Fibroblast of the conjunctiva (primary cell): ENCODE measurements at regions not wholly inside any gene's neighbourhood (a gene's known extent, or its start where the extent isn't known, plus 50 kb on each side); places are given as distances from the start of the nearest gene placed in this dataset.
"Not testable (repeated sequence)": the region's sequence is repeated elsewhere in the genome, so short reads cannot be mapped to it uniquely, and the experiment has no call there.

ENCODE experiments used
- DNase-seq: peaks from one replicate; pipeline ENCODE4 v3.0.0-alpha.2; 2010; ENCODE audit warnings: low read depth

- DNase-seq: no peak
These were observed 79.3 kb upstream of the NANOS1 start for GRCh38 chr10:118950190-118950680.

GRCh38 chr10:118950997-118951637 is 78.4 kb upstream of the NANOS1 start:
- DNase-seq: no peak

GRCh38 chr10:118952493-118953295 is 76.8 kb upstream of the NANOS1 start:
- no peak for DNase-seq

- DNase-seq: no peak
These were observed 75.7 kb upstream of the NANOS1 start for GRCh38 chr10:118953598-118954393.

DNA sequence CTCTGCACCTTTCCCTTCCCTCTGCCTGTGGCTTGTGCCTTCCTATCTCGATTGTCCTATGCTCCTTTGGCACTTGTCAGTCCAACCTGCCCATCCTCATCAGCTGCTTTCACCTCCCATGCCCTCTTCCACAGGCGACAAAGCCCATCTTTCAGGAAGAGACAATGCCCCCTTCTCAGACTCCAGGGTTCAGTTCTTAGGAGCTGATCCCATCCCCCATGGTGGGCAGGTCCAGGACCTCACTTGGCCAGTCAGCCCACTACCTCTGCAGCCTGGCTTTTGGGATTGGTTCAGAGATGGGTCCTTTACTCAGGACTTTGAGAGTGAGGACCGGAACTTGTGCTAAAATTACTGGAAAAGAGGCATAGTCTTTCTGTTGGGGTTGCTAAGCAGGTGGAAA is 74.0 kb upstream of the NANOS1 start:
- no peak for DNase-seq

DNA sequence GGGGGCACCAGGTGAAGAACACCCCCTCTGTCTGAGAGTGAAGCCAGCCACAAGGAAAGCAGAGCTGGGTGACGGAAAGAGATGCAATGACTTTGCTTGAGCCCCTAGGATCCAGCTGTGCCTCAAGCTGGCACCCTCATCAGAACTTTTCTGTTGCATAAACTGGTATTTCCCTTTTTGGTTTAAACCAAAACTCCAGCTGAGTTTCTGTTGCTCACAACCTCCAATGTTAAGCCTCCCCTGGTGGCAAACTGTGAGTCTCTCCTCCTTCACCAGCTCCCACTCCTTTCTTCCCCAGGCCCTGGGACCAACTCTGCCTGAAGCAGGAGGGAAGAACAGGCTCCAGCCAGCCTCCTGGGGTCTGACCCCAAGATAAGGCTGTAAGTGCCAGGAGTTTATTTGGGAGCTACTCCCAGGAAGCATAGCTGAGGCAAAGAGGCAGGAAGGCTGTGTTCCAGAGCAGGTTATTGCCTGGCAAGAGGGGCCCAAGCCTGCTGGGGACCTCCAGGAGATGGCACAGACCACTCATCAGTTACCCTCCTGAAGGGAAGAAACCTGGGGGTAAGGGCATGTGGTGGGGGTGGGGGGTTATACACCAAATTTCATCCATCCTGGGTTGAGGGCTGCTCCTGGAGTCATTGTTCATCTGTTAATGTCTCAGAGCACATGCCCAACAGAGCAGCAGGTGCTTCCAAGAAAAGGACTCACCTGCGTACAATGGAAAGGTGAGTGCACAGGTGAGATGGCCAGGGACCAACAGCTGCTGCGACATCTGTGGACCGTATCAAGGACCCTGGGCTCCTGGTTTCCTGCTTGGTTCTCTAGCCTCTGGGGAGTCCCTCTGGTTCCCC is 73.3 kb upstream of the NANOS1 start:
- DNase-seq: no peak

DNA sequence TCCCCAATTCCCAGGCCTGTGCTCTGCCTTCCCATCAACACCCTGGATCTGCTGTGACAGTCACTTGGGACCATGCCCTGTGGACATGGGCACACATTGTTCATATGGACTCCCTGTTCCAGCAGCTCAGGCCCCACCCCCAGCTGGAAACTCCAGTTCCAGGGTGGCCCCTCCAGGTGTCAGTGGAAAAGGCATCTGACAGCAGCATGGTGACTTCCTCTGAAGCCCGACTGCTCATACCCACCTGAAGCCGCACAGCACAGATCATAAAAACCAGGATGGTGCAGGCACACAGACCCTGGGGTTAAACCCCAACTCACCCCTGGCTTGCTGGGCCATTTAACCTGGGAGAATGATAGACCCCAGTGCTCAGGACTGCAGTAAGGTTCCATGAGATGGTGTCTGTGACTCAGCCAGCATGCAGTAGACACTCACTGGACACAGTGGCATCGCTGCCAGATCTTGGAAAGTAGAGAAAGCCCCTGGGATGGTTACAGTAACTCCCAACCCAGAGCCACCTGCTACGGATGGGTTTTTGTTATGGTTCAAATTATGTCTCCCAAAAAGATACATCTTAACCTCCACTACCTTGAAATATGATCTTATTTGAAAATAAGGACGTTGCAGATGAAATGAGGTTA is 72.6 kb upstream of the NANOS1 start:
- DNase-seq: no peak

DNA sequence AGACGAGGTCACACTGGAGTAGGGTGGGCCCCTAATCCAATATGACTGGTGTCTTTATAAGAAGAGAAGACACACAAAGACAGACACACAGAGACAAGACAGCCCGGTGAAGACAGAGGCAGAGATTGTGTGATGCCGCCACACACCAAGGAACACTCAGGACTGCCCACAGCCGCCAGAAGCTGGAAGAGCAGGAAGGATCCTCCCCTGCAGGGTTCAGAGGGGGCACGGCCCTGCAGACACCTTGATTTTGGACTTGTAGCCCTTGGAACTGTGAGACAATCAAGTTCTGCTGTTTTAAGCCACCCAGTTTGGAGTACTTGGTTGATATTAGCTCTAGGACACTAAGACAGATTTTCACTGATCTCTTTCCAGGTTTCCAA is 72.1 kb upstream of the NANOS1 start:
- DNase-seq: no peak

GRCh38 chr10:118957966-118958365 is 71.5 kb upstream of the NANOS1 start:
- no peak for DNase-seq

DNA sequence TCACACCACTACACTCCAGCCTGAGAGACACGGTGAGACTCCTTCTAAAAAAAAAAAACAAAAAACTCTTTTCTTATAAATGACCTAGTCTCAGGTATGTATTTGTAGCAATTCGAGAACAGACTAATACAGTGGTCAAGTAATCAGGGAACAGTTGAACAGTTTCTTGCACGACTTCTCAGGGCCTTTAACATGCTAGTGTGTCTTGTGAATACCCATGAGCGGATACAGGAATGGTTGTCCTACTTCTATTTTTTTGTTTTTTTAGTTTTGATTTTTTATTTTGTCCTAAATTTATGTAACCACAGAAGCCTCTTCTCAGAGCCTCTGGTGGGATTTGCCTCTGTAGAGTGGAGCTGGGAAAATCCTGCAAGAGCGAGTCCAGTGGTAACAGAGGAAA is 71.0 kb upstream of the NANOS1 start:
- no peak for DNase-seq

DNA sequence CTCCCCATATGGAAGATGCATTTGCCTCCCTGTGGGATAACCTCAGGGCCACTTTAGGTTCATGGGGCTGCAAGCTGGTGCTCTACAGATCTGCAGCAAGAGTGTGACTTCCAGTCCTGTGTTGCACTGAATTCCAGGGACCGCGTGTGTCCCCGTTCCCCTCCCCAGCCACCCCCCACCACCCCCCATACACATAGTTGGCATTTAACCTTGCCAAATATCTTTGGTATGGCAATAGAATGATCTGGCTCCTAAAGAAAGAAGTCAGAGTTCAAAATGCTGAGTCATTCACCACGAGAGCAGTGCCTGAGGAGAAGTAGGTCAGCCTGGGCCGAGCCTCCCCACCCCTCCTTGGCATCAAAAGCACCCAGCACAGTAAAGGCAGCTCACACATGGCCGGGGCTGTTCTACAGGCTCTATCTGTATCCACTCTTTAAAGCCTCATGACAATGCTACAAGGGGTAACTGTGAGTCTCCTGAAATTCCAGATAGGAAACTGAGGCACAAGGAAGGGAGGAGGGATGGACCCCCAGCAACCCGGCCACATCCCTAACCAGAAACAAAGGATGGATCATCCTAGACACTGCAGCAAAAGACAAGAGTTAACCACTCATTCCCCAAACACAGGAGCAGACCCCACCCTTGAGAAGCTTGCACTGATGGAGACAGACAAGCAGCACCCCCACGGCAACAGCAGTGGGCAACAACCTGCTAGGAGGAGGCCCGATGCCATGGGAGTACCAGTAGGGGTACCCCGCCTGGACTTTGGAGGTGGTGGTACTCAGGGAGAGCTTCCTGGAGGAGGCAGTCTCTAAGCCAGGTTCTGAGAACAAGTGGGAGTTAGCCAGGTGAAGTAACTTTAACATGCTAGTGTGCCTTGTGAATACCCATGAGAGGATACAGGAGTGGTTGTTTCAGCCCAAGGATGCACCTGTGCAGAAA is 70.3 kb upstream of the NANOS1 start:
- peak; percentile 73 for DNase-seq

GRCh38 chr10:118960157-118961090 is 69.1 kb upstream of the NANOS1 start:
- DNase-seq: no peak

DNA sequence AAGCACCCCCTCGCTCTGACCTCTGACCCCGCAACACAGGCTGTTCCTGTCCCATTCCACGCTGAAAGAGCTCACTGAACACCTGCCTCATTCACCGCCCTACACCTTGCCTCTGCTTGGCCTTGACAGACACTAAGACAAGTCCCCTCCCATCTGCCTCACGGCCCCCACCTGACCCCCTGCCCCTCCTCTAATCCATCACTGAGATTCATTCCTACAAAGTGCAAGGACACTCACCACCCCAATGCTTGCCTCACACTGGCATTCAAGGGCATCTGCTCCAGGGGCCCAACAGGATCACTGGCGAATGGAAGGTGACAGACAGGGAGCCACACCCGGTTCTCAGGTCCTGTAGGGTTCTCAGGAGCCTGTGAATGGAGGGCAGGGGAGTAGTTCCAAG is 68.1 kb upstream of the NANOS1 start:
- no peak for DNase-seq

- DNase-seq: not testable (repeated sequence)
These were observed 67.1 kb upstream of the NANOS1 start for GRCh38 chr10:118962331-118962868.

- DNase-seq: no peak
These were observed 66.2 kb upstream of the NANOS1 start for GRCh38 chr10:118963341-118963740.

DNA sequence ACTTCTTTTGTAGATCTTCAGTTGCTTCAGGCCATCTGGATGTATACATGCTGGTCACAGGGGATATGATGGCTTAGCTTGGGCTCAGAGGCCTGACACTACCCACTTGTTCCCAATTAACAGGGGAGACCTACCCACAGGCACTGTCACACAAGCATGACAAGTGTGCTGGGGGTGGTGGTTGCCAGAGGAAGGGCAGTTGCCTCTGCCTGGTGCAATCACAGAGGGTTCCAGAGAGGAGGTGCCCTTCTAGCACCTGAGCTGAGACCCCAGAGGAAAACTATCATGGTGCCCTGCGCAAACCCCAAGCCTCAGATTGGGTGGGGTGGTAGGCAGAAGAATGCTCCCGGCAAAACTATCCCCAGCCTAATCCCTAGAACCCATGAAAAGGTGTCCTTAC is 65.6 kb upstream of the NANOS1 start:
- DNase-seq: no peak

DNA sequence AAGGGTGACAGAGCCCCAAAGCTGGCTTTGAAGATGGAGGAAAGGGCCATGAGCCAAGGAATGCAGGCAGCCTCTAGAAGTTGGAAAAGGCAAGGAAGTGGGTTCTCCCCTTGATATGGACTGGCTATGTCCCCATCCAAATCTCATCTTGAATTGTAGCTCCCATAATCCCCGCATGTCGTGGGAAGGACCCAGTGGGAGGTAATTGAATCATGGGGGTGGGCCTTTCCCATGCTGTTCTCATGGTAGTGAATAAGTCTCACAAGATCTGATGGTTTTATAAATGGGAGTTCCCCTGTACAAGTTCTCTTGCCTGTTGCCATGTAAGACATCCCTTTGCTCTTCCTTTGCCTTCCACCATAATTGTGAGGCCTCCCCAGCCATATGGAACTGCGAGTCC is 65.0 kb upstream of the NANOS1 start:
- DNase-seq: not testable (repeated sequence)

DNA sequence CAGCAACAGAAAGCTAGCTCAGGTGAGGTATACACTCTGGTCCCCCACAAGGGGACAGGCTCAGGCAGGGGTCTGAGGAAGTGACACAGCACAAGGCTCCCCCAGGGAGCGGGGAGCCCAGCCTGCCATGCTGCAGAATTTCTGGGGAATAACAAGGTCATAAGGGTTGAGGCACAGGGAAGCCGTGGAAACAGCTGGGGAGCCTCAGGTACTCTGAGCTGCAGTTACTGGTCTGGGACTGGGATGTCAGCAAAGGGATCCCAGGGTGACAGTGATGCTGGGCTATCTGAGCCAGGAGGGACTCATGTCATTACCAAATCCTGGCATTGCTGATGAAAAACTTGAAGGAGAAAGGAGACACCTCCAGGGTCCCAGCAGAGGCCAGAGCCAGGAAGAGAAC is 64.4 kb upstream of the NANOS1 start:
- no peak for DNase-seq

- no peak for DNase-seq
These were observed 63.9 kb upstream of the NANOS1 start for GRCh38 chr10:118965645-118966044.
